Urothelium cell line (cell line): ENCODE measurements at regions not wholly inside any gene's neighbourhood (a gene's known extent, or its start where the extent isn't known, plus 50 kb on each side); places are given as distances from the start of the nearest gene placed in this dataset.
"Not testable (repeated sequence)": the region's sequence is repeated elsewhere in the genome, so short reads cannot be mapped to it uniquely, and the experiment has no call there.

ENCODE experiments used
- DNase-seq: peaks from one replicate; pipeline ENCODE4 v3.0.0; 2011; ENCODE audit warnings: low spot score, mixed read lengths
- FAIRE-seq: peaks from 2 replicates; lab custom pipeline; 2011; peaks lifted over from hg19 to GRCh38; lab: Jason Lieb, UNC

- no peak for DNase-seq
- no peak for FAIRE-seq
Observed at GRCh38 chr12:33047666-33048065, 151.1 kb upstream of the PKP2 start.

- FAIRE-seq (no peak), DNase-seq (no peak)
Observed at GRCh38 chr12:33044447-33044846, 147.9 kb upstream of the PKP2 start.

GRCh38 chr12:33041562-33041961 lies 145.0 kb upstream of the PKP2 start:
- no peak for FAIRE-seq
- no peak for DNase-seq

- FAIRE-seq, DNase-seq: not testable (repeated sequence)
Observed at GRCh38 chr12:33033999-33034398, 137.4 kb upstream of the PKP2 start.

- FAIRE-seq = no peak
- DNase-seq = no peak
Observed at GRCh38 chr12:33026791-33027190, 130.2 kb upstream of the PKP2 start.

- FAIRE-seq, DNase-seq: not testable (repeated sequence)
Observed at GRCh38 chr12:33022724-33023123, 126.1 kb upstream of the PKP2 start.

GRCh38 chr12:33017029-33017428 lies 120.5 kb upstream of the PKP2 start:
- FAIRE-seq, DNase-seq: not testable (repeated sequence)

- FAIRE-seq (no peak), DNase-seq (no peak)
Observed at GRCh38 chr12:33012226-33012625, 115.6 kb upstream of the PKP2 start.

- no peak for DNase-seq
- no peak for FAIRE-seq
Observed at GRCh38 chr12:33006106-33006505, 109.5 kb upstream of the PKP2 start.

- no peak for DNase-seq
- no peak for FAIRE-seq
Observed at GRCh38 chr12:33000016-33000415, 103.4 kb upstream of the PKP2 start.

GRCh38 chr12:32997471-32997870 lies 100.9 kb upstream of the PKP2 start:
- DNase-seq = no peak
- no peak for FAIRE-seq

- FAIRE-seq (no peak), DNase-seq (no peak)
Observed at GRCh38 chr12:32995623-32996022, 99.0 kb upstream of the PKP2 start.

GRCh38 chr12:32993404-32993803 lies 96.8 kb upstream of the PKP2 start:
- no peak for FAIRE-seq

GRCh38 chr12:32989705-32990104 lies 93.1 kb upstream of the PKP2 start:
- no peak for FAIRE-seq
- DNase-seq = no peak

More at GRCh38 chr12:32993404-32993803, 96.8 kb upstream of the PKP2 start:
- peak; percentile 13 for DNase-seq

- FAIRE-seq = no peak
Observed at GRCh38 chr12:32988982-32989381, 92.4 kb upstream of the PKP2 start.

GRCh38 chr12:32987512-32987911 lies 90.9 kb upstream of the PKP2 start:
- DNase-seq (no peak), FAIRE-seq (no peak)

More at GRCh38 chr12:32988982-32989381, 92.4 kb upstream of the PKP2 start:
- peak; percentile 37 for DNase-seq

GRCh38 chr12:32983968-32984367 lies 87.4 kb upstream of the PKP2 start:
- FAIRE-seq (no peak), DNase-seq (no peak)

- DNase-seq (no peak), FAIRE-seq (no peak)
Observed at GRCh38 chr12:32983332-32983731, 86.8 kb upstream of the PKP2 start.

GRCh38 chr12:32981139-32981538 lies 84.6 kb upstream of the PKP2 start:
- FAIRE-seq = no peak
- DNase-seq = no peak

GRCh38 chr12:32975122-32975521 lies 78.5 kb upstream of the PKP2 start:
- no peak for DNase-seq

GRCh38 chr12:32970465-32971110 lies 74.0 kb upstream of the PKP2 start:
- FAIRE-seq = no peak
- no peak for DNase-seq

More at GRCh38 chr12:32975122-32975521, 78.5 kb upstream of the PKP2 start:
- FAIRE-seq = no peak

GRCh38 chr12:32964981-32965585 lies 68.5 kb upstream of the PKP2 start:
- no peak for DNase-seq
- FAIRE-seq = no peak
